Neuron (in vitro differentiated cells): ENCODE measurements at regions not wholly inside any gene's neighbourhood (a gene's known extent, or its start where the extent isn't known, plus 50 kb on each side); places are given as distances from the start of the nearest gene placed in this dataset.

Source experiments
- H2AFZ ChIP-seq: one replicate; pipeline ENCODE4 v1.6.1; 2013; ENCODE audit warnings: low read depth, mild to moderate bottlenecking, inconsistent platforms, low read length, moderate library complexity
- H3K27me3 ChIP-seq: one replicate; pipeline ENCODE4 v1.6.1; 2013; ENCODE audit warnings: low read length; ENCODE audit not compliant: insufficient read depth
- H3K36me3 ChIP-seq: one replicate; pipeline ENCODE4 v1.6.1; 2013; ENCODE audit warnings: low read length; ENCODE audit not compliant: insufficient read depth
- H3K4me1 ChIP-seq: one replicate; pipeline ENCODE4 v1.6.1; 2013; ENCODE audit warnings: low read length; ENCODE audit not compliant: insufficient read depth
- H3K4me3 ChIP-seq: 2 replicates; pipeline ENCODE4 v1.5.1; 2013; ENCODE audit warnings: mild to moderate bottlenecking, low read length, moderate library complexity
- H3K9me3 ChIP-seq: one replicate; pipeline ENCODE4 v1.6.1; 2013; ENCODE audit warnings: low read length

- Histone ChIP-seq H2AFZ (no peak overlapping the region), H3K4me1 (peaks cover 10% of the 10 kb centered on the region), H3K36me3 (no peaks in the 10 kb centered on the region), H3K9me3 (no peaks in the 10 kb centered on the region), H3K4me3 (no peak overlapping the region), H3K27me3 (no peaks in the 10 kb centered on the region)
Measured at GRCh38 chr6:22886650-22887581, 317.6 kb downstream of the HDGFL1 start.

- Histone ChIP-seq H3K27me3 (no peaks in the 10 kb centered on the region), H3K9me3 (no peaks in the 10 kb centered on the region), H2AFZ (no peak overlapping the region), H3K4me3 (no peak overlapping the region), H3K36me3 (no peaks in the 10 kb centered on the region), H3K4me1 (peaks cover 2% of the 10 kb centered on the region)
Measured at GRCh38 chr6:22888163-22888752, 318.9 kb downstream of the HDGFL1 start.

GRCh38 chr6:22891934-22892333, 322.6 kb downstream of the HDGFL1 start:
- Histone ChIP-seq H3K27me3 (no peaks in the 10 kb centered on the region), H3K4me1 (peaks cover 16% of the 10 kb centered on the region), H2AFZ (no peak overlapping the region), H3K4me3 (no peak overlapping the region), H3K9me3 (no peaks in the 10 kb centered on the region), H3K36me3 (no peaks in the 10 kb centered on the region)

GRCh38 chr6:22892452-22892851, 323.1 kb downstream of the HDGFL1 start:
- Histone ChIP-seq H3K9me3 (no peaks in the 10 kb centered on the region), H2AFZ (no peak overlapping the region), H3K4me1 (peaks cover 20% of the 10 kb centered on the region), H3K36me3 (no peaks in the 10 kb centered on the region), H3K4me3 (no peak overlapping the region), H3K27me3 (no peaks in the 10 kb centered on the region)

GRCh38 chr6:22896696-22897095, 327.3 kb downstream of the HDGFL1 start:
- H3K27me3 ChIP-seq, result no peaks in the 10 kb centered on the region
- H3K9me3 ChIP-seq, result no peaks in the 10 kb centered on the region
- no peak overlapping the region for H3K4me3 ChIP-seq
- no peak overlapping the region for H2AFZ ChIP-seq
- H3K4me1 ChIP-seq, result peaks cover 20% of the 10 kb centered on the region
- no peaks in the 10 kb centered on the region for H3K36me3 ChIP-seq

- Histone ChIP-seq H3K4me3 (no peak overlapping the region), H3K36me3 (no peaks in the 10 kb centered on the region), H2AFZ (no peak overlapping the region), H3K4me1 (peaks cover 24% of the 10 kb centered on the region), H3K9me3 (no peaks in the 10 kb centered on the region), H3K27me3 (no peaks in the 10 kb centered on the region)
Measured at GRCh38 chr6:22899426-22899825, 330.1 kb downstream of the HDGFL1 start.

GRCh38 chr6:22903826-22904225, 334.5 kb downstream of the HDGFL1 start:
- Histone ChIP-seq H3K36me3 (no peaks in the 10 kb centered on the region), H3K4me1 (peaks cover 4% of the 10 kb centered on the region), H2AFZ (no peak overlapping the region), H3K9me3 (no peaks in the 10 kb centered on the region), H3K27me3 (no peaks in the 10 kb centered on the region), H3K4me3 (no peak overlapping the region)

- peaks cover 4% of the 10 kb centered on the region for H3K4me1 ChIP-seq
- H3K27me3 ChIP-seq, result no peaks in the 10 kb centered on the region
- no peak overlapping the region for H2AFZ ChIP-seq
- no peak overlapping the region for H3K4me3 ChIP-seq
- no peaks in the 10 kb centered on the region for H3K9me3 ChIP-seq
- H3K36me3 ChIP-seq, result no peaks in the 10 kb centered on the region
Measured at GRCh38 chr6:22904431-22904830, 335.1 kb downstream of the HDGFL1 start.

- no peaks in the 10 kb centered on the region for H3K27me3 ChIP-seq
- H3K4me1 ChIP-seq, result peaks cover 4% of the 10 kb centered on the region
- no peak overlapping the region for H2AFZ ChIP-seq
- H3K4me3 ChIP-seq, result no peak overlapping the region
- no peaks in the 10 kb centered on the region for H3K36me3 ChIP-seq
- no peaks in the 10 kb centered on the region for H3K9me3 ChIP-seq
Measured at GRCh38 chr6:22906091-22906549, 336.8 kb downstream of the HDGFL1 start.

GRCh38 chr6:22907085-22907484, 337.7 kb downstream of the HDGFL1 start:
- Histone ChIP-seq H2AFZ (no peak overlapping the region), H3K9me3 (no peaks in the 10 kb centered on the region), H3K4me3 (no peak overlapping the region), H3K4me1 (peaks cover 4% of the 10 kb centered on the region), H3K36me3 (no peaks in the 10 kb centered on the region), H3K27me3 (no peaks in the 10 kb centered on the region)

GRCh38 chr6:22910370-22910769, 341.0 kb downstream of the HDGFL1 start:
- H3K36me3 ChIP-seq, result no peaks in the 10 kb centered on the region
- H3K4me3 ChIP-seq, result no peak overlapping the region
- peaks cover 8% of the 10 kb centered on the region for H3K4me1 ChIP-seq
- H3K9me3 ChIP-seq, result no peaks in the 10 kb centered on the region
- H2AFZ ChIP-seq, result no peak overlapping the region
- no peaks in the 10 kb centered on the region for H3K27me3 ChIP-seq

- Histone ChIP-seq H3K4me1 (peaks cover 8% of the 10 kb centered on the region), H3K36me3 (no peaks in the 10 kb centered on the region), H3K27me3 (no peaks in the 10 kb centered on the region), H3K4me3 (no peak overlapping the region), H2AFZ (no peak overlapping the region), H3K9me3 (no peaks in the 10 kb centered on the region)
Measured at GRCh38 chr6:22913612-22914011, 344.2 kb downstream of the HDGFL1 start.

GRCh38 chr6:22917344-22917743, 348.0 kb downstream of the HDGFL1 start:
- Histone ChIP-seq H3K36me3 (no peaks in the 10 kb centered on the region), H3K4me3 (no peak overlapping the region), H3K4me1 (peaks cover 11% of the 10 kb centered on the region), H3K27me3 (no peaks in the 10 kb centered on the region), H2AFZ (no peak overlapping the region), H3K9me3 (no peaks in the 10 kb centered on the region)
